RWPE2 (cell line): ENCODE measurements at regions not wholly inside any gene's neighbourhood (a gene's known extent, or its start where the extent isn't known, plus 50 kb on each side); places are given as distances from the start of the nearest gene placed in this dataset.
A peak's percentile ranks its signal among the peaks of the same experiment; 100 is the strongest.

Experiments used
- ATAC-seq: fragments of 200-7000 bp; cut with Tn5 transposase; 3 replicates; pipeline ENCODE4 v1.9.1; 2021; ENCODE audit warnings: low read depth
- DNase-seq: peaks from one replicate; pipeline ENCODE4 v3.0.0-alpha.2; 2020; ENCODE audit warnings: low spot score
- H3K27ac ChIP-seq: fragments of 450-650 bp; 2 replicates; pipeline ENCODE4 v1.5.1; 2017; ENCODE audit warnings: mild to moderate bottlenecking; ENCODE audit not compliant: poor library complexity, severe bottlenecking
- H3K27me3 ChIP-seq: fragments of 250-450 bp; sonication (Bioruptor Pico); 2 replicates; pipeline ENCODE4 v1.5.1; 2021; ENCODE audit warnings: mild to moderate bottlenecking, moderate library complexity; ENCODE audit not compliant: insufficient read depth, poor library complexity, severe bottlenecking
- H3K36me3 ChIP-seq: fragments of 250-450 bp; sonication (Bioruptor Pico); 2 replicates; pipeline ENCODE4 v1.5.1; 2020; ENCODE audit warnings: low read depth, mild to moderate bottlenecking, moderate library complexity
- H3K4me1 ChIP-seq: fragments of 250-450 bp; sonication (Bioruptor Pico); 2 replicates; pipeline ENCODE4 v1.5.1; 2021; ENCODE audit warnings: mild to moderate bottlenecking, moderate library complexity; ENCODE audit not compliant: insufficient read depth, poor library complexity, severe bottlenecking
- H3K4me3 ChIP-seq: fragments of 250-450 bp; sonication (Bioruptor Pico); 2 replicates; pipeline ENCODE4 v1.5.1; 2021; ENCODE audit warnings: mild to moderate bottlenecking, moderate library complexity; ENCODE audit not compliant: severe bottlenecking
- H3K9me3 ChIP-seq: fragments of 250-450 bp; sonication (Bioruptor Pico); 2 replicates; pipeline ENCODE4 v1.5.1; 2021; ENCODE audit warnings: mild to moderate bottlenecking, moderate library complexity; ENCODE audit not compliant: severe bottlenecking
- CTCF ChIP-seq: fragments of 450-650 bp; IDR thresholded peaks from one replicate; pipeline ENCODE4 v1.5.1; 2017; ENCODE audit warnings: mild to moderate bottlenecking, moderate library complexity; ENCODE audit not compliant: poor library complexity, severe bottlenecking

- Histone ChIP-seq H3K4me1 (no peaks in the 10 kb centered on the region), H3K27me3 (no peaks in the 10 kb centered on the region), H3K4me3 (no peak overlapping the region), H3K27ac (no peak overlapping the region), H3K36me3 (no peaks in the 10 kb centered on the region), H3K9me3 (no peaks in the 10 kb centered on the region)
- no peak for TF ChIP-seq CTCF
- no peak for DNase-seq
- no peak for ATAC-seq
These were observed 76.1 kb downstream of the DHRS2 start for GRCh38 chr14:23712287-23712686.

- Histone ChIP-seq H3K27ac (no peak overlapping the region), H3K27me3 (no peaks in the 10 kb centered on the region), H3K9me3 (no peaks in the 10 kb centered on the region), H3K36me3 (no peaks in the 10 kb centered on the region), H3K4me1 (peaks cover 3% of the 10 kb centered on the region), H3K4me3 (no peak overlapping the region)
- TF ChIP-seq CTCF, result no peak
- DNase-seq, result no peak
- no peak for ATAC-seq
These were observed 83.2 kb downstream of the DHRS2 start for GRCh38 chr14:23719225-23719985.

GRCh38 chr14:23722675-23723074 lies 86.5 kb downstream of the DHRS2 start:
- Histone ChIP-seq H3K4me1 (peaks cover 12% of the 10 kb centered on the region), H3K27me3 (no peaks in the 10 kb centered on the region), H3K27ac (no peak overlapping the region), H3K36me3 (no peaks in the 10 kb centered on the region), H3K4me3 (no peak overlapping the region), H3K9me3 (no peaks in the 10 kb centered on the region)
- ATAC-seq, result no peak
- DNase-seq, result no peak
- TF ChIP-seq CTCF, result no peak

- ATAC-seq (peak; percentile 34; the same call in 2 of the 3 replicates), DNase-seq (no peak)
- H3K9me3 ChIP-seq, result no peaks in the 10 kb centered on the region
- H3K4me1 ChIP-seq, result peaks cover 12% of the 10 kb centered on the region
- H3K36me3 ChIP-seq, result no peaks in the 10 kb centered on the region
- H3K4me3 ChIP-seq, result no peak overlapping the region
- H3K27ac ChIP-seq, result no peak overlapping the region
- H3K27me3 ChIP-seq, result no peaks in the 10 kb centered on the region
- TF ChIP-seq CTCF, result no peak
These were observed 87.7 kb downstream of the DHRS2 start for GRCh38 chr14:23723911-23724310.

- no peak for DNase-seq
- Histone ChIP-seq H3K4me3 (no peak overlapping the region), H3K27ac (no peak overlapping the region), H3K27me3 (no peaks in the 10 kb centered on the region), H3K9me3 (no peaks in the 10 kb centered on the region), H3K4me1 (peaks cover 12% of the 10 kb centered on the region), H3K36me3 (no peaks in the 10 kb centered on the region)
- ATAC-seq, result no peak
- TF ChIP-seq CTCF, result no peak
These were observed 89.4 kb downstream of the DHRS2 start for GRCh38 chr14:23725528-23725927.
